VCaP (cell line): ENCODE measurements at regions not wholly inside any gene's neighbourhood (a gene's known extent, or its start where the extent isn't known, plus 50 kb on each side); places are given as distances from the start of the nearest gene placed in this dataset.
"Not testable (repeated sequence)": the region's sequence is repeated elsewhere in the genome, so short reads cannot be mapped to it uniquely, and the experiment has no call there.

ENCODE experiments used
- H3K27ac ChIP-seq: fragments of 450-650 bp; 2 replicates; pipeline ENCODE4 v1.5.1; 2017
- TF ChIP-seq, protein P1 (sequence below): fragments of 450-650 bp; conservative IDR thresholded peaks from 2 replicates; pipeline ENCODE4 v1.5.1; 2017; ENCODE audit warnings: mild to moderate bottlenecking, moderate library complexity

DNA sequence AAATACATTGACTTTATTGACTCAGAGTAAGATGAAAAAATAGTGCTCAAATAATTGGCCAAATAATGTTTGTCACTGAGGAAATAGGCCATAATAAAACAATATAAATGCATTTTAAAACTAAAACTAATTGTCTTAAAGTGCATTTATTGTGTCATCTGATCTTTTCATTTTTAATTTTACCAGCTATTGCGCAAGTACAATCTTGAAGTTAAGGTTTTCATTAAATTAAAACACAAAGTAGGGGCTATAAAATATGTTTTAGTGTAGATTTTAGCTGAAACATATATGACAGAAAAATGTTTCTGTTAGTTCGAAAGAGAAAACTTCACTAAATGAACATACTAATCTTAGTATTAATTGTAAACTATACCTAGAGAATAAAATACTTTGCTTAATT, 832.8 kb downstream of the FSCB start:
- TF ChIP-seq, protein P1, sequence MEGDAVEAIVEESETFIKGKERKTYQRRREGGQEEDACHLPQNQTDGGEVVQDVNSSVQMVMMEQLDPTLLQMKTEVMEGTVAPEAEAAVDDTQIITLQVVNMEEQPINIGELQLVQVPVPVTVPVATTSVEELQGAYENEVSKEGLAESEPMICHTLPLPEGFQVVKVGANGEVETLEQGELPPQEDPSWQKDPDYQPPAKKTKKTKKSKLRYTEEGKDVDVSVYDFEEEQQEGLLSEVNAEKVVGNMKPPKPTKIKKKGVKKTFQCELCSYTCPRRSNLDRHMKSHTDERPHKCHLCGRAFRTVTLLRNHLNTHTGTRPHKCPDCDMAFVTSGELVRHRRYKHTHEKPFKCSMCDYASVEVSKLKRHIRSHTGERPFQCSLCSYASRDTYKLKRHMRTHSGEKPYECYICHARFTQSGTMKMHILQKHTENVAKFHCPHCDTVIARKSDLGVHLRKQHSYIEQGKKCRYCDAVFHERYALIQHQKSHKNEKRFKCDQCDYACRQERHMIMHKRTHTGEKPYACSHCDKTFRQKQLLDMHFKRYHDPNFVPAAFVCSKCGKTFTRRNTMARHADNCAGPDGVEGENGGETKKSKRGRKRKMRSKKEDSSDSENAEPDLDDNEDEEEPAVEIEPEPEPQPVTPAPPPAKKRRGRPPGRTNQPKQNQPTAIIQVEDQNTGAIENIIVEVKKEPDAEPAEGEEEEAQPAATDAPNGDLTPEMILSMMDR, result no peak
- H3K27ac ChIP-seq, result no peak overlapping the region

DNA sequence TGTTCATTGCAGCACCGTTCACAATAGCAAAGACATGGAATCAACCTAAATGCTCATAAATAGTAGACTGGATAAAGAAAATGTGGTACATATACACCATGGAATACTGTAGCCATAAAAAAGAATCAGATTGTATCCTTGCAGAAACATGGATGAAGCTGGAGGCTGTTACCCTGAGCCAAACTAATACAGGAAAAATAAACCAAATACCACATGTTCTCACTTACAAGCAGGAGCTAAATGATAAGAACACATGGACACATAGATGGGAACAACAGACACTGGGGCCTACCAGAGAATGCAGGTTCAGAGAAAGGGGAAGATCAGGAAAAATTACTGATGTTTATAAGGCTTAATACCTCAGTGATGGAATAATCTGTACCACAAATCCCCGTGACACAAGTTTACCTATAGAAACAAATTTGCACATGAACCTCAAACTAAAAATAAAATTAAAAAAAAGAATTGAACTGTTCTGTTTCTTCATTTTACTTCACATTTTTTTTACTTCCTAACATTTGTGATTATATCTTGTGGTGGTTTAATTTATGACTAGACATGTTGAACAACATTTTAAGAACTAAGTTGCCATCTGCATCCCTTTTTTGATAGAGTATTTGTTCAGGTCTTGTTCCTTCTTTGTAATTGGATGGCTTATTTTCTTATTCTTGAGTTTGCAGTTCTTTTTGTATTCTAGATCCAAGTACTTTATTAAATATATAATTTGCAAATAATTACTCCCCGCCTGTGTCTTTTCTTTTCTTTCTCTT, 835.2 kb downstream of the FSCB start:
- no peak overlapping the region for H3K27ac ChIP-seq
- TF ChIP-seq, protein P1, result no peak

DNA sequence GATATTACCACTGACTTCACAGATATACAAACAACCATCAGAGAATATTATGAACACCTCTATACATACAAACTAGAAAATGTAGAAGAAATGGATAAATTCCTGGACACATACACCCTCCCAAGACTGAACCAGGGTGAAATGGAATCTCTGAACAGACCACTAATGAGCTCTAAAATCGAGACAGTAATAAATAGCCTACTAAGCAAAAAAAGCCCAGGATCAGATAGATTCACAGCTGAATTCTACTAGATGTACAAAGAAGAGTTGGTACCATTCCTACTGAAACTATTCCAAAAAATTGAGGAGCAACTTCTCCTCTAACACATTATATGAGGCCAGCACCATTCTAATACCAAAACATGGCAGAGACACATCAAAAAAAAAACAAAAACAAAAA, 837.7 kb downstream of the FSCB start:
- TF ChIP-seq, protein P1, result no peak

DNA sequence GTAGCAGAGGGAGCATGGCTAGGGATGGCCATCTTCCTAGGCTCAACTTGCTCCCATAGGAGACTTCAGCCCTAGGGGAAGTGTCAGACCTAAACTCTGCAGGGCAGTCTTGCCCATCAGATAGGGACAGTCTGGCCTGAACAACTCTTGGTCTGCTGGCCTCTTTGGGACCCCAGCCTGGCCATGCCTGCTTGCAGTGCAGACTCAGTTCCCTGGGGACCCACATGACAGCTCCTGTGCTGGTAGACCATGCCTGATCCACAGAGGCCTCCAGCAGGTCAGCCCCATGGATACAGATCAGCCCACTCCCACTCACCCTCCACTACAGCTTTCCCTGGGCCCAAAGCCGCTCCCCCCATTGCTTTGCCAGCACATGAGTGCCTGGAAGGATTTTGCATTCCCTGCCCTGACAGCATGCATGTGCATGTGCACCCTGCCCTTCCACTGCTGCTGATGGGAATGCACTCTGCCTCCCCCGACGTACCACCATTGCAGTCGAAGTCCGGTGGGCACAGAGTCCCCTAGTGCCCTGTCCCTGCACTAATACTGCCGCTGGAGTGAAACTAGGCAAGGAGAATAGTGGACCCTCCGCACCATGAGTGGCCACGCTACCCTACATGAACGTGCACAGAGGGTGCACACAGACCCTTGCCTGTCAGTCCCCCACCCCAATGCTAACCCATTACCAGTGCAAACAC, 841.4 kb downstream of the FSCB start:
- TF ChIP-seq, protein P1, result no peak

More for the DNA sequence above, 837.7 kb downstream of the FSCB start:
- H3K27ac ChIP-seq, result no peak overlapping the region

DNA sequence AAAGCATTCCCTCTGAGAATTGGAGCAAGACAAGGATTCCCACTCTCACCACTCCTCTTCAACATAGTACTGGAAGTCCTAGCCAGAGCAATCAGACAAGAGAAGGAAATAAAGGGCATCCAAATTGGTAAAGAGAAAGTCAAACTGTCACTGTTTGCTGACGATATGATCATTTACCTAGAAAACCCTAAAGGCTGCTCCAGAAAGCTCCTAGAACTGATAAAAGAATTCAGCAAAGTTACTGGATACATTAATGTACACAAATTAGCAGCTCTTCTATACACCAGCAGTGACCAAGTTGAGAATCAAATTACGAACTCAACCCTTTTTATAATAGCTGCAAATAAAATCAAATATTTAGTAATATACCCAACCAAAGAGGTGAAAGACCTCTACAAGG, 851.9 kb downstream of the FSCB start:
- H3K27ac ChIP-seq, result not testable (repeated sequence)

More for the DNA sequence above, 841.4 kb downstream of the FSCB start:
- no peak overlapping the region for H3K27ac ChIP-seq

DNA sequence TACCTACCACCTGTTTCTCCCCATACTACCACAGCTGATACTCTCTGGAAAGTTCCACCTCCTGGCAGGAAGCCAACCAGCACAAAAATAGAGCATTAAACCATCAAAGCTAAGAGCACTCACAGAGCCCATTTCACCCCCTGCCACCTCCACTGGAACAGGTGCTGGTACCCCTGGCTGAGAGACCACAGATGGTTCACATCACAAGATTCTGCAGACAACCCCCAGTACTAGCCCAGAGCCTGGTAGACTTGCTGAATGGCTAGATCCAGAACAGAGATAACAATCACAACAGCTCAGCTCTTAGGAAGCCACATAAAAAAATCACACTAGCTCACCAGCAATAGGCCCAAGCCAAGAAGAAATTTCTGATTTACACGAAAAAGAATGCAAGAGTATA, 855.2 kb downstream of the FSCB start:
- TF ChIP-seq, protein P1, result no peak
- no peak overlapping the region for H3K27ac ChIP-seq

DNA sequence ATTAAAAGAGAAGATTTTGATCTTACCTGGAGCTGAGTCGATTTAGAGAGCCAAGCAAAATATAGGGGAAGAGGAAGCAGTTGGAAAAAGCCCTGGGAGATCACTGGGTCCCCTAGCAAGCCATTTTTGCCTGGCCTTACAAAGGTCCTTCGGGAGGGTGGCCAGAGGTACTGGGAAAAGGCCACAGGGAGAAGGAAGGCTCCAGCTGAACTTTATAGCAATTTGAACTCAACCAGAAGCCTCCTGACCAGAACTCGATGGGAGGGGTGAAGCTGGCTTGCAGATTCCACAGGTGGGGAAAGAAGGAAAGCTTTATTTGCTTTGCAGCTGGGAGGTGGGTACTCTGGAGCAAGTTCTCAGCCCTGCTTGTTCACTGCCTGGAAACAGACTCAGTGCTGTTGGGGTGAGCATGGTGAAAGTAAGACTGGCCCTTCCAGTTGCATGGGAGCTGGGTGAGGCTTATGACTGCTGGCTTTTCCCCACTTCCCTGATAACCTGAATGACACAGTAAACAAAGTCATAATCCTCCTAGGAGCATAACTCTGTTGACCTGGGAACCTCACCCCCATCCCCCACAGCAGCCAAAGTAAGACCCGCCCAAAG, 855.8 kb downstream of the FSCB start:
- no peak overlapping the region for H3K27ac ChIP-seq

More for the DNA sequence above, 855.8 kb downstream of the FSCB start:
- TF ChIP-seq, protein P1, result no peak
